ENCODE measurements at regions not wholly inside any gene's neighbourhood (a gene's known extent, or its start where the extent isn't known, plus 50 kb on each side); places are given as distances from the start of the nearest gene placed in this dataset.
"Not testable (repeated sequence)": the region's sequence is repeated elsewhere in the genome, so short reads cannot be mapped to it uniquely, and the experiment has no call there.

GRCh38 chr5:27947088-27947487, 908.7 kb upstream of the CDH9 start:
- no peak for DNase-seq (ENCODE audit: low read depth)

GRCh38 chr5:27944471-27944870, 906.1 kb upstream of the CDH9 start:
- DNase-seq (ENCODE audit: low read depth) = no peak

- no peak for DNase-seq (ENCODE audit: low read depth)
Observed at GRCh38 chr5:27938989-27939388, 900.6 kb upstream of the CDH9 start.

GRCh38 chr5:27928060-27928459, 889.7 kb upstream of the CDH9 start:
- no peak for DNase-seq (ENCODE audit: low read depth)

- no peak for DNase-seq (ENCODE audit: low read depth)
Observed at GRCh38 chr5:27911216-27911615, 872.8 kb upstream of the CDH9 start.

GRCh38 chr5:27908341-27908740, 870.0 kb upstream of the CDH9 start:
- no peak for DNase-seq (ENCODE audit: low read depth)

- no peak for DNase-seq (ENCODE audit: low read depth)
Observed at GRCh38 chr5:27906931-27907601, 868.7 kb upstream of the CDH9 start.

- no peak for DNase-seq (ENCODE audit: low read depth)
Observed at GRCh38 chr5:27906481-27906880, 868.1 kb upstream of the CDH9 start.

- DNase-seq (ENCODE audit: low read depth) = no peak
Observed at GRCh38 chr5:27900761-27901160, 862.4 kb upstream of the CDH9 start.

GRCh38 chr5:27876071-27876470, 837.7 kb upstream of the CDH9 start:
- no peak for DNase-seq (ENCODE audit: low read depth)

- no peak for DNase-seq (ENCODE audit: low read depth)
Observed at GRCh38 chr5:27875148-27875547, 836.8 kb upstream of the CDH9 start.

GRCh38 chr5:27868292-27868691, 829.9 kb upstream of the CDH9 start:
- no peak for DNase-seq (ENCODE audit: low read depth)

- no peak for DNase-seq (ENCODE audit: low read depth)
Observed at GRCh38 chr5:27855491-27855890, 817.1 kb upstream of the CDH9 start.

- DNase-seq (ENCODE audit: low read depth) = no peak
Observed at GRCh38 chr5:27854243-27854852, 816.0 kb upstream of the CDH9 start.

- no peak for DNase-seq (ENCODE audit: low read depth)
Observed at GRCh38 chr5:27845248-27845647, 806.9 kb upstream of the CDH9 start.

GRCh38 chr5:27836704-27837103, 798.3 kb upstream of the CDH9 start:
- not testable (repeated sequence) for DNase-seq (ENCODE audit: low read depth)

GRCh38 chr5:27832886-27833285, 794.5 kb upstream of the CDH9 start:
- no peak for DNase-seq (ENCODE audit: low read depth)

GRCh38 chr5:27830546-27830945, 792.2 kb upstream of the CDH9 start:
- DNase-seq (ENCODE audit: low read depth) = no peak

GRCh38 chr5:27821681-27822080, 783.3 kb upstream of the CDH9 start:
- no peak for DNase-seq (ENCODE audit: low read depth)

GRCh38 chr5:27818888-27819287, 780.5 kb upstream of the CDH9 start:
- no peak for DNase-seq (ENCODE audit: low read depth)

GRCh38 chr5:27814983-27815382, 776.6 kb upstream of the CDH9 start:
- DNase-seq (ENCODE audit: low read depth) = no peak

- no peak for DNase-seq (ENCODE audit: low read depth)
Observed at GRCh38 chr5:27814286-27814685, 775.9 kb upstream of the CDH9 start.

- no peak for DNase-seq (ENCODE audit: low read depth)
Observed at GRCh38 chr5:27810458-27810857, 772.1 kb upstream of the CDH9 start.

GRCh38 chr5:27797220-27797619, 758.8 kb upstream of the CDH9 start:
- no peak for DNase-seq (ENCODE audit: low read depth)

Measured in EH (cell line).